GM23338 (cell line): ENCODE measurements at regions not wholly inside any gene's neighbourhood (a gene's known extent, or its start where the extent isn't known, plus 50 kb on each side); places are given as distances from the start of the nearest gene placed in this dataset.

Source experiments
- ATAC-seq: fragments of 200-7000 bp; cut with Tn5 transposase; 3 replicates; pipeline ENCODE4 v1.9.1; 2020
- DNase-seq: peaks from one replicate; pipeline ENCODE4 v3.0.0-alpha.2; 2015; ENCODE audit warnings: low spot score
- H2AFZ ChIP-seq: fragments of 200-600 bp; sonication (generic); 2 replicates; pipeline ENCODE4 v1.8.0; 2016; ENCODE audit warnings: antibody characterized with exemption, mild to moderate bottlenecking, moderate library complexity
- H3F3A ChIP-seq: fragments of 200-600 bp; sonication (generic); replicated peaks from 2 replicates; pipeline ENCODE4 v1.8.0; 2017; ENCODE audit warnings: antibody characterized with exemption, mixed run types, low read depth
- H3K27ac ChIP-seq: fragments of 200-600 bp; sonication (generic); 2 replicates; pipeline ENCODE4 v1.6.1; 2016; ENCODE audit warnings: low read depth
- H3K27me3 ChIP-seq: fragments of 200-600 bp; sonication (generic); 2 replicates; pipeline ENCODE4 v1.8.0; 2016; ENCODE audit warnings: mild to moderate bottlenecking, mixed run types, moderate library complexity; ENCODE audit not compliant: insufficient read depth
- H3K36me3 ChIP-seq: fragments of 200-600 bp; sonication (generic); 2 replicates; pipeline ENCODE4 v1.8.0; 2016; ENCODE audit warnings: mild to moderate bottlenecking; ENCODE audit not compliant: insufficient read depth
- H3K4me1 ChIP-seq: fragments of 200-600 bp; sonication (generic); 2 replicates; pipeline ENCODE4 v1.8.0; 2016; ENCODE audit warnings: mild to moderate bottlenecking, moderate library complexity; ENCODE audit not compliant: insufficient read depth
- H3K4me2 ChIP-seq: fragments of 200-600 bp; sonication (generic); 2 replicates; pipeline ENCODE4 v1.7.1; 2017; ENCODE audit warnings: mixed run types
- H3K4me3 ChIP-seq: fragments of 200-600 bp; sonication (generic); 2 replicates; pipeline ENCODE4 v1.6.1; 2016; ENCODE audit warnings: mixed run types
- H3K79me2 ChIP-seq: fragments of 200-600 bp; sonication (generic); replicated peaks from 2 replicates; pipeline ENCODE4 v1.8.0; 2017; ENCODE audit warnings: mild to moderate bottlenecking; ENCODE audit not compliant: insufficient read depth
- H3K9me2 ChIP-seq: fragments of 200-600 bp; sonication (generic); 2 replicates; pipeline ENCODE4 v1.8.0; 2017; ENCODE audit not compliant: insufficient read depth
- H4K20me1 ChIP-seq: fragments of 200-600 bp; sonication (generic); replicated peaks from 2 replicates; pipeline ENCODE4 v1.8.0; 2017; ENCODE audit warnings: mild to moderate bottlenecking; ENCODE audit not compliant: insufficient read depth
- H3K27ac Mint-ChIP-seq: 2 replicates; pipeline ENCODE4 v1.8.0; 2020; ENCODE audit warnings: inconsistent platforms, mild to moderate bottlenecking, moderate library complexity, mixed read lengths
- H3K27me3 Mint-ChIP-seq: 3 replicates; pipeline ENCODE4 v1.8.0; 2022; ENCODE audit warnings: low read depth, mild to moderate bottlenecking, moderate library complexity, mixed read lengths, inconsistent platforms; ENCODE audit not compliant: insufficient read depth, poor library complexity
- H3K36me3 Mint-ChIP-seq: 3 replicates; pipeline ENCODE4 v1.8.0; 2021; ENCODE audit warnings: low read depth, mild to moderate bottlenecking, inconsistent platforms, moderate library complexity, mixed read lengths
- H3K4me1 Mint-ChIP-seq: 3 replicates; pipeline ENCODE4 v1.8.0; 2020; ENCODE audit warnings: mild to moderate bottlenecking, inconsistent platforms, mixed read lengths
- H3K4me3 Mint-ChIP-seq: 3 replicates; pipeline ENCODE4 v1.8.0; 2021; ENCODE audit warnings: moderate library complexity, mild to moderate bottlenecking, inconsistent platforms, mixed read lengths
- H3K9me3 Mint-ChIP-seq: 3 replicates; pipeline ENCODE4 v1.8.0; 2020; ENCODE audit warnings: moderate library complexity, mild to moderate bottlenecking, inconsistent platforms, mixed read lengths
- CREB1 ChIP-seq: fragments of 250-450 bp; sonication (Bioruptor Pico); IDR thresholded peaks from 2 replicates; pipeline ENCODE4 v1.5.0; 2020; ENCODE audit warnings: low read depth, mild to moderate bottlenecking, moderate library complexity
- CTCF ChIP-seq, 2 experiments: fragments of 200-600 bp in 1 of 2; sonication (generic) in 1 of 2; conservative IDR thresholded peaks; 2 replicates each; pipeline versions ENCODE4 v1.5.1 to v1.6.1; 2016 to 2017; ENCODE audit warnings: antibody characterized with exemption in 2 of 2, low read depth in 2 of 2, mild to moderate bottlenecking in 2 of 2, moderate library complexity in 1 of 2
- ETS1 ChIP-seq: IDR thresholded peaks from 2 replicates; pipeline ENCODE4 v1.6.1; 2016; ENCODE audit warnings: antibody characterized with exemption
- EZH2 ChIP-seq: fragments of 200-600 bp; sonication (generic); IDR thresholded peaks from one replicate; pipeline ENCODE4 v1.8.0; 2017; ENCODE audit warnings: antibody characterized with exemption, mild to moderate bottlenecking, low read depth; ENCODE audit not compliant: unreplicated experiment
- EZH2phosphoT487 ChIP-seq: fragments of 200-600 bp; sonication (generic); IDR thresholded peaks from one replicate; pipeline ENCODE4 v1.8.1; 2018; ENCODE audit warnings: antibody characterized with exemption; ENCODE audit not compliant: unreplicated experiment
- JUNB ChIP-seq: IDR thresholded peaks from one replicate; pipeline ENCODE4 v1.6.1; 2016; ENCODE audit warnings: antibody characterized with exemption; ENCODE audit not compliant: unreplicated experiment
- NANOG ChIP-seq: IDR thresholded peaks from 2 replicates; pipeline ENCODE4 v1.6.1; 2016; ENCODE audit warnings: antibody characterized with exemption, borderline replicate concordance
- REST ChIP-seq: IDR thresholded peaks from one replicate; pipeline ENCODE4 v1.6.1; 2018; ENCODE audit warnings: antibody characterized with exemption; ENCODE audit not compliant: unreplicated experiment
- STAT1 ChIP-seq: IDR thresholded peaks from one replicate; pipeline ENCODE4 v1.6.1; 2016; ENCODE audit warnings: antibody characterized with exemption; ENCODE audit not compliant: unreplicated experiment
- ZNF114 ChIP-seq: fragments of 250-450 bp; sonication (Bioruptor Pico); IDR thresholded peaks from 2 replicates; pipeline ENCODE4 v1.5.0; 2020; ENCODE audit warnings: mild to moderate bottlenecking, moderate library complexity

- Histone ChIP-seq H3F3A (no peaks in the 10 kb centered on the region), H3K9me2 (no peaks in the 10 kb centered on the region), H3K4me2 (no peak overlapping the region), H4K20me1 (no peaks in the 10 kb centered on the region), H3K79me2 (no peaks in the 10 kb centered on the region), H3K4me3 (no peak overlapping the region), H3K27ac (no peak overlapping the region), H3K4me1 (no peaks in the 10 kb centered on the region), H2AFZ (0 out of 2 replicates have a peak overlapping the region, but pooled peaks have one; percentile 39), H3K27me3 (no peaks in the 10 kb centered on the region), H3K36me3 (no peaks in the 10 kb centered on the region)
- Mint-ChIP-seq H3K9me3 (no peaks in the 10 kb centered on the region), H3K27ac (no peak overlapping the region), H3K4me1 (no peaks in the 10 kb centered on the region), H3K36me3 (no peaks in the 10 kb centered on the region), H3K4me3 (no peak overlapping the region), H3K27me3 (no peaks in the 10 kb centered on the region)
- no peak for ATAC-seq
- no peak for DNase-seq
- TF ChIP-seq EZH2 (no peak), JUNB (no peak)
These were observed 140.7 kb downstream of the SREK1 start for GRCh38 chr5:66284588-66285342.

GRCh38 chr5:66285343-66285922 is 141.3 kb downstream of the SREK1 start:
- H3K4me1 Mint-ChIP-seq, result no peaks in the 10 kb centered on the region
- Histone ChIP-seq H3K79me2 (no peaks in the 10 kb centered on the region), H3K4me1 (no peaks in the 10 kb centered on the region), H3K36me3 (no peaks in the 10 kb centered on the region), H3K27ac (no peak overlapping the region), H3K4me2 (no peak overlapping the region), H3K27me3 (no peaks in the 10 kb centered on the region), H3K9me2 (no peaks in the 10 kb centered on the region), H4K20me1 (no peaks in the 10 kb centered on the region), H3F3A (no peaks in the 10 kb centered on the region), H2AFZ (0 out of 2 replicates have a peak overlapping the region, but pooled peaks have one; percentile 39), H3K4me3 (no peak overlapping the region)
- DNase-seq (no peak), ATAC-seq (no peak)
- no peaks in the 10 kb centered on the region for H3K36me3 Mint-ChIP-seq
- H3K27me3 Mint-ChIP-seq, result no peaks in the 10 kb centered on the region
- H3K27ac Mint-ChIP-seq, result no peak overlapping the region
- H3K9me3 Mint-ChIP-seq, result no peaks in the 10 kb centered on the region
- no peak overlapping the region for H3K4me3 Mint-ChIP-seq
- no peak for TF ChIP-seq STAT1
- TF ChIP-seq EZH2, result no peak
- no peak for TF ChIP-seq CTCF (conservative IDR thresholded peaks at IDR 0.05; ENCODE audit: low read depth in 2 of 2)
- no peak for TF ChIP-seq EZH2phosphoT487
- TF ChIP-seq CREB1 (CRISPR knock-in tag), result no peak
- no peak for TF ChIP-seq JUNB
- no peak for TF ChIP-seq ZNF114
- no peak for TF ChIP-seq REST
- no peak for TF ChIP-seq ETS1
- no peak for TF ChIP-seq NANOG
